HL-60 (cell line): ENCODE measurements at regions not wholly inside any gene's neighbourhood (a gene's known extent, or its start where the extent isn't known, plus 50 kb on each side); places are given as distances from the start of the nearest gene placed in this dataset.
"Not testable (repeated sequence)": the region's sequence is repeated elsewhere in the genome, so short reads cannot be mapped to it uniquely, and the experiment has no call there.

Experiments
- DNase-seq, 2 experiments: peaks; one replicate each; pipeline ENCODE4 v3.0.0-alpha.2; 2010 to 2020; ENCODE audit warnings: low read depth in 1 of 2, low spot score in 1 of 2
- H3K27ac ChIP-seq: fragments of 250-450 bp; sonication (Bioruptor Pico); replicated peaks from 2 replicates; pipeline ENCODE4 v1.5.1; 2020; ENCODE audit warnings: mild to moderate bottlenecking, moderate library complexity
- H3K27me3 ChIP-seq: fragments of 250-450 bp; sonication (Bioruptor Pico); 2 replicates; pipeline ENCODE4 v1.5.1; 2021; ENCODE audit warnings: mild to moderate bottlenecking, moderate library complexity; ENCODE audit not compliant: insufficient read depth, poor library complexity, severe bottlenecking
- H3K4me3 ChIP-seq: replicated peaks from 2 replicates; pipeline ENCODE4 v1.5.1; 2011; ENCODE audit warnings: mild to moderate bottlenecking, control low read depth, low read length; ENCODE audit not compliant: insufficient read depth
- GABPA ChIP-seq: IDR thresholded peaks from 2 replicates; pipeline ENCODE4 v1.6.1; 2012; ENCODE audit warnings: low read depth
- POLR2AphosphoS5 ChIP-seq: IDR thresholded peaks from 2 replicates; pipeline ENCODE4 v1.6.1; 2012; ENCODE audit warnings: low read depth
- REST ChIP-seq: IDR thresholded peaks from 2 replicates; pipeline ENCODE4 v1.6.1; 2012; ENCODE audit warnings: low read depth; ENCODE audit not compliant: insufficient replicate concordance
- SPI1 ChIP-seq: IDR thresholded peaks from 2 replicates; pipeline ENCODE4 v1.6.1; 2012; ENCODE audit warnings: low read depth, mild to moderate bottlenecking, borderline replicate concordance
- TF ChIP-seq, protein P1 (sequence below): IDR thresholded peaks from one replicate; pipeline ENCODE4 v1.5.1; 2011; ENCODE audit warnings: low read length, control low read depth, inconsistent platforms; ENCODE audit not compliant: insufficient read depth

GRCh38 chr13:22846551-22846950 is 334.2 kb upstream of the SGCG start:
- no peak overlapping the region for H3K4me3 ChIP-seq
- peaks cover 5% of the 10 kb centered on the region for H3K27me3 ChIP-seq
- no peak for TF ChIP-seq POLR2AphosphoS5
- TF ChIP-seq SPI1 = no peak
- no peak for TF ChIP-seq GABPA
- no peak for TF ChIP-seq REST
- TF ChIP-seq, protein P1, sequence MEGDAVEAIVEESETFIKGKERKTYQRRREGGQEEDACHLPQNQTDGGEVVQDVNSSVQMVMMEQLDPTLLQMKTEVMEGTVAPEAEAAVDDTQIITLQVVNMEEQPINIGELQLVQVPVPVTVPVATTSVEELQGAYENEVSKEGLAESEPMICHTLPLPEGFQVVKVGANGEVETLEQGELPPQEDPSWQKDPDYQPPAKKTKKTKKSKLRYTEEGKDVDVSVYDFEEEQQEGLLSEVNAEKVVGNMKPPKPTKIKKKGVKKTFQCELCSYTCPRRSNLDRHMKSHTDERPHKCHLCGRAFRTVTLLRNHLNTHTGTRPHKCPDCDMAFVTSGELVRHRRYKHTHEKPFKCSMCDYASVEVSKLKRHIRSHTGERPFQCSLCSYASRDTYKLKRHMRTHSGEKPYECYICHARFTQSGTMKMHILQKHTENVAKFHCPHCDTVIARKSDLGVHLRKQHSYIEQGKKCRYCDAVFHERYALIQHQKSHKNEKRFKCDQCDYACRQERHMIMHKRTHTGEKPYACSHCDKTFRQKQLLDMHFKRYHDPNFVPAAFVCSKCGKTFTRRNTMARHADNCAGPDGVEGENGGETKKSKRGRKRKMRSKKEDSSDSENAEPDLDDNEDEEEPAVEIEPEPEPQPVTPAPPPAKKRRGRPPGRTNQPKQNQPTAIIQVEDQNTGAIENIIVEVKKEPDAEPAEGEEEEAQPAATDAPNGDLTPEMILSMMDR = no peak
- DNase-seq = no peak
- no peak overlapping the region for H3K27ac ChIP-seq

DNA sequence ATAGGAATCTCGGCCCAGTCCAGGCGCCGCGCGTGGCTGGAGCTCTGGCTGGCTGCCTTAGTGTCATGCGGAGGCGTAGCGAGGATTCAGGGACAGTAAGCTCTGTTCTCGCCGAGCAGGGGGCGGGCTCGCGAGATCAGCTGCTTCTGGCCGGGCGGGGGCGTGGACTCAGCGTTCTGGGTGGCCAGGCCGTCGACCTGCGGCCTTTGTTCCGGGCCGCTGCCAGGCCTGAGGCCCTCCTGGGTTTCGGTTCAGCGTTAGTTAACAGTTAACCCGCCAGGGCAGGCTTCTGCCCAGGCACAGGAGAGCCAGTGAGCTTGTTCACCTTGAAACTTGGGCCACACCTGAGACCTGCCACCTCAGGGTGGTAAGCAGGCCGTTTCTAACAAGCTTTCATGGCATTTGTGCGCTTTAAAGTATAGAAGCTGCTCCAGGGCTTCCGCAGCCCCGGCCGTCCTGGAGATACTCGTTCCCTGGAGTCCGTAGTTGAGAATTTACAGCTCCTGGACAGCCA is 332.2 kb upstream of the SGCG start:
- no peak overlapping the region for H3K27ac ChIP-seq
- H3K4me3 ChIP-seq = no peak overlapping the region
- H3K27me3 ChIP-seq = peaks cover 5% of the 10 kb centered on the region
- no peak for DNase-seq
- TF ChIP-seq SPI1 (no peak), REST (no peak), GABPA (no peak), POLR2AphosphoS5 (no peak)
- TF ChIP-seq, protein P1 = no peak

- Histone ChIP-seq H3K27me3 (no peaks in the 10 kb centered on the region), H3K4me3 (no peak overlapping the region)
- no peak for DNase-seq
Observed at GRCh38 chr13:22855926-22856325, 324.9 kb upstream of the SGCG start.

DNA sequence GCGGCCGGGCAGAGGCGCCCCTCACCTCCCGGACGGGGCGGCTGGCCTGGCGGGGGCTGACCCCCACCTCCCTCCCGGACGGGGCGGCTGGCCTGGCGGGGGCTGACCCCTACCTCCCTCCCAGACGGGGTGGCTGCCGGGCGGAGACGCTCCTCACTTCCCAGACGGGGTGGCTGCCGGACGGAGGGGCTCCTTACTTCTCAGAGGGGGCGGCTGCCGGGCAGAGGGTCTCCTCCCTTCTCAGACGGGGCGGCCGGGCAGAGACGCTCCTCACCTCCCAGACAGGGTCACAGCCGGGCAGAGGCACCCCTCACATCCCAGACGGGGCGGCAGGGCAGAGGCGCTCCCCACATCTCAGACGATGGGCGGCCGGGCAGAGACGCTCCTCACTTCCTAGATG is 321.8 kb upstream of the SGCG start:
- H3K4me3 ChIP-seq, DNase-seq, H3K27ac ChIP-seq, H3K27me3 ChIP-seq: not testable (repeated sequence)

More at GRCh38 chr13:22855926-22856325, 324.9 kb upstream of the SGCG start:
- H3K27ac ChIP-seq = no peak overlapping the region
- TF ChIP-seq REST (no peak), GABPA (no peak), POLR2AphosphoS5 (no peak), SPI1 (no peak)
- TF ChIP-seq, protein P1 = no peak

- H3K27me3 ChIP-seq, H3K27ac ChIP-seq, DNase-seq, H3K4me3 ChIP-seq: not testable (repeated sequence)
Observed at GRCh38 chr13:22859411-22859810, 321.4 kb upstream of the SGCG start.
